ENCODE measurements at regions not wholly inside any gene's neighbourhood (a gene's known extent, or its start where the extent isn't known, plus 50 kb on each side); places are given as distances from the start of the nearest gene placed in this dataset.

DNA sequence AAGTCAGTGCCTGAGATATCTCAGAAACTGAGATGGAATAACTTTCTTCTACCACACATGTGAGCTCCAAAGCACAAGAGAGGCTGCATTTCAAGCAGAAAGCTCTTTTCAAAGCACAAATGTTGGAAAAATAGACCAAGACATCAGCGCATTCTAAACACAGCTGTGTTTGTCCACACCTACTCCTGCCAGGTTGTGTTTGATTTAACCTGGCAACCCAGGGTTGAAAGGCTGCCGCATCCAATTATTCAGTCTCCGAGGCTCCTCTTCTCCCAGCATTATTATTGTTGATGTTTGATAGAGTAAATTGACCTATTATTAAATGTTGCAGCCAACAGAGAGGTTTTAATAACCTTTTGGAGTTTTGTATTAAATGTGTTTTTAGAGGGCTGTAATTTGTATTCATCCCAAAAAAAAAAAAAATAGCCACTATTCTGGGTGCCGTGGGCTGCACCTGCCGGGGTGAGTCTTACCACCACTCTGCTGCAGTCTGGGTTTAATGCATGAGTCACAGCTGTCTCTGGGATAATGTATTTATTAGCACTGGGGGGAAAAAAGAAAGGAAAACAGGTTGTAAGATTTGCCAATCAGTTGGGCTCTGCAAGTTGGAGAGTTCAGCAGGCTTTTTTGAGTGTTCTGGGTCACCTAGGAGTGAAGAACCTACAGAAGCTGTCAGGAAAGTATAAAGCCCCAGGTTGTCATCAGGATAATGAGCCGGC lies 105.2 kb upstream of the NOCT start:
- Mint-ChIP-seq H3K9me3 (no peaks in the 10 kb centered on the region), H3K4me1 (peaks cover 21% of the 10 kb centered on the region), H3K4me3 (no peak overlapping the region), H3K27me3 (ENCODE audit: low read depth) (no peaks in the 10 kb centered on the region), H3K27ac (ENCODE audit: unreplicated experiment) (peak overlapping the region; percentile 86), H3K36me3 (ENCODE audit: low read depth) (no peaks in the 10 kb centered on the region)
- DNase-seq (ENCODE audit: low read depth, low spot score), result no peak
- TF ChIP-seq, protein P1, sequence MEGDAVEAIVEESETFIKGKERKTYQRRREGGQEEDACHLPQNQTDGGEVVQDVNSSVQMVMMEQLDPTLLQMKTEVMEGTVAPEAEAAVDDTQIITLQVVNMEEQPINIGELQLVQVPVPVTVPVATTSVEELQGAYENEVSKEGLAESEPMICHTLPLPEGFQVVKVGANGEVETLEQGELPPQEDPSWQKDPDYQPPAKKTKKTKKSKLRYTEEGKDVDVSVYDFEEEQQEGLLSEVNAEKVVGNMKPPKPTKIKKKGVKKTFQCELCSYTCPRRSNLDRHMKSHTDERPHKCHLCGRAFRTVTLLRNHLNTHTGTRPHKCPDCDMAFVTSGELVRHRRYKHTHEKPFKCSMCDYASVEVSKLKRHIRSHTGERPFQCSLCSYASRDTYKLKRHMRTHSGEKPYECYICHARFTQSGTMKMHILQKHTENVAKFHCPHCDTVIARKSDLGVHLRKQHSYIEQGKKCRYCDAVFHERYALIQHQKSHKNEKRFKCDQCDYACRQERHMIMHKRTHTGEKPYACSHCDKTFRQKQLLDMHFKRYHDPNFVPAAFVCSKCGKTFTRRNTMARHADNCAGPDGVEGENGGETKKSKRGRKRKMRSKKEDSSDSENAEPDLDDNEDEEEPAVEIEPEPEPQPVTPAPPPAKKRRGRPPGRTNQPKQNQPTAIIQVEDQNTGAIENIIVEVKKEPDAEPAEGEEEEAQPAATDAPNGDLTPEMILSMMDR (conservative IDR thresholded peaks at IDR 0.05), result no peak

DNA sequence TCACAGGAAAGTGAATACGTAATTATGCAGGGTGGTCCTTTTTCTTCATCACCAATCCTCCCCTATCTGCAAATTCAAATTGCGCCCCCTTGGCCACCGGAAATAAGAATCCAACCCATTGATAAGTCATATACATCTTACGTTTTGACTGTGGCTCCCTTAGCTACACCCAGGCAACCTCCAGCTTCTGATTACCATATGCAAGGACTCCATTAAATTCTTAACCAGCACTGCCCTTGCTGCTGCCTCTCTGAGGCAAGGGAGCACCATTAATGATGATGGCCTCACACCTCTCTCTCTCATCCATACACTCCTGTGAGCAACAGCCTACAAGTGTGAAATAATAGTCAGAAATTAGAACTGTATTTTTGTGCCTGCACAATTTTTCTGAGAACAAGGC lies 106.0 kb upstream of the NOCT start:
- H3K4me3 Mint-ChIP-seq, result no peak overlapping the region

DNA sequence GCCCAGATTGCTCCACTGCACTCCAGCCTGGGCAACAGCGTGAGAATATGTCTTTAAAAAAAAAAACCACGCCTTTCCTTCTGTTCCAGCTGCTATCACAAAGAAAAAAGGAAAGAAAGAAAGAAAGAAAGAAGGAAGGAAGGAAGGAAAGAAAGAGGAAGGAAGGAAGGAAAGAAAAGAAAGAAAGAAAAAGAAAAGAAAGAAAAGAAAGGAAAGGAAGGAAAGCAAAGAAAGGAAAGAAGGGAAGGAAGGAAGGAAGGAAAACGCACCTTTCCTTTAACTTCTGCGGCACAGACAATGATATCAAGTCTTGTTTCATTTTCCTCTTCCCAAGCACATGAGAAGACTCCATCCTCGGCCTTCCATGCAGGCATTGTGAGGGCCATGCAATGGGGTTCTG lies 107.4 kb upstream of the NOCT start:
- Mint-ChIP-seq H3K9me3 (no peaks in the 10 kb centered on the region), H3K27me3 (ENCODE audit: low read depth) (no peaks in the 10 kb centered on the region), H3K4me3 (no peak overlapping the region), H3K27ac (ENCODE audit: unreplicated experiment) (no peak overlapping the region), H3K36me3 (ENCODE audit: low read depth) (no peaks in the 10 kb centered on the region), H3K4me1 (peaks cover 21% of the 10 kb centered on the region)
- TF ChIP-seq, protein P1 (conservative IDR thresholded peaks at IDR 0.05), result no peak
- DNase-seq (ENCODE audit: low read depth, low spot score), result no peak

More for the DNA sequence above, 106.0 kb upstream of the NOCT start:
- Mint-ChIP-seq H3K9me3 (no peaks in the 10 kb centered on the region), H3K27me3 (ENCODE audit: low read depth) (no peaks in the 10 kb centered on the region), H3K36me3 (ENCODE audit: low read depth) (no peaks in the 10 kb centered on the region), H3K4me1 (peaks cover 21% of the 10 kb centered on the region), H3K27ac (ENCODE audit: unreplicated experiment) (no peak overlapping the region)
- DNase-seq (ENCODE audit: low read depth, low spot score), result no peak
- TF ChIP-seq, protein P1 (conservative IDR thresholded peaks at IDR 0.05), result no peak

DNA sequence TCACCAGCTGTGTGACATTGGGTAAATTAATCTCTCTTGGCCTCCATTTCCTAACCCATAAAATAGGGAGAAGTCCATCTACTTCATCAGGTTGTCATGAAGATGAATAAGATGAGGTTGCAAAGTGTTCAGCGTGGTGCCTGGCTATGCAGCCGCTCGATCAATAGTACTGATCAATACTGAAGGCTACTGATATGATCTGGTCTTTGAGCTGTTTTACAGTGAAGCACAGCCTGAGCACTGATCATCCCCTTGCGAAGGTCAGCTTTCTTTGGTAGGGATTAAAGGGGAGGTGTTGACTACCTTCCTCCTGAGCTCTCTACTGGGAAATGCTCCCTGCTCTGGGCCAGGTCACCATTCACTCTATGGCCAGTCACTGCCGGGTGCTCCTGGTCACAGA lies 108.4 kb upstream of the NOCT start:
- no peak for DNase-seq (ENCODE audit: low read depth, low spot score)
- peaks cover 21% of the 10 kb centered on the region for H3K4me1 Mint-ChIP-seq
- H3K9me3 Mint-ChIP-seq, result no peaks in the 10 kb centered on the region
- no peak overlapping the region for H3K4me3 Mint-ChIP-seq
- no peaks in the 10 kb centered on the region for H3K36me3 Mint-ChIP-seq (ENCODE audit: low read depth)
- no peaks in the 10 kb centered on the region for H3K27me3 Mint-ChIP-seq (ENCODE audit: low read depth)
- no peak overlapping the region for H3K27ac Mint-ChIP-seq (ENCODE audit: unreplicated experiment)
- TF ChIP-seq, protein P1 (conservative IDR thresholded peaks at IDR 0.05), result no peak

DNA sequence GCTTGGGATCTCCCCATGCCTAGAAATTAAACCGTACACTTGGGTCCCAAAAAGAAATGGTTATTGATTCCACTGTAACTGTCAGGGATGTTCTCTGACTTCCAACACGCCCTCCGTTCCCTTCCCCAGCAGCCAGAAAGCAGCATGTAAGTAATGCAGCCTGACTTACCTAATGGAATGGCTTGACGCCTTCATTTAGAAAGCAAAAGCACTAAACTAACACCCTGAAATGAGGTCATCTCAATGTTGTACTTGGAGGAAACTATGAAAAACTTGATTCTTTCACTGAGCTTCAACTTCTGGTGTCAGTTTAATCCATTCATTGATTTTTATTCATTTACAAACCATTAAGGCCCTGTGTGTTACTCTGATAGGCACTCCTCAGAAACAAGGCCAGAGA lies 110.8 kb upstream of the NOCT start:
- H3K27ac Mint-ChIP-seq (ENCODE audit: unreplicated experiment), result no peak overlapping the region
- H3K9me3 Mint-ChIP-seq, result no peaks in the 10 kb centered on the region
- no peak overlapping the region for H3K4me3 Mint-ChIP-seq
- no peak for DNase-seq (ENCODE audit: low read depth, low spot score)
- peaks cover 3% of the 10 kb centered on the region for H3K4me1 Mint-ChIP-seq
- TF ChIP-seq, protein P1 (conservative IDR thresholded peaks at IDR 0.05), result no peak
- H3K27me3 Mint-ChIP-seq (ENCODE audit: low read depth), result no peaks in the 10 kb centered on the region
- no peaks in the 10 kb centered on the region for H3K36me3 Mint-ChIP-seq (ENCODE audit: low read depth)

Data from neural crest cell (in vitro differentiated cells).